ENCODE measurements at regions not wholly inside any gene's neighbourhood (a gene's known extent, or its start where the extent isn't known, plus 50 kb on each side); places are given as distances from the start of the nearest gene placed in this dataset.

DNA sequence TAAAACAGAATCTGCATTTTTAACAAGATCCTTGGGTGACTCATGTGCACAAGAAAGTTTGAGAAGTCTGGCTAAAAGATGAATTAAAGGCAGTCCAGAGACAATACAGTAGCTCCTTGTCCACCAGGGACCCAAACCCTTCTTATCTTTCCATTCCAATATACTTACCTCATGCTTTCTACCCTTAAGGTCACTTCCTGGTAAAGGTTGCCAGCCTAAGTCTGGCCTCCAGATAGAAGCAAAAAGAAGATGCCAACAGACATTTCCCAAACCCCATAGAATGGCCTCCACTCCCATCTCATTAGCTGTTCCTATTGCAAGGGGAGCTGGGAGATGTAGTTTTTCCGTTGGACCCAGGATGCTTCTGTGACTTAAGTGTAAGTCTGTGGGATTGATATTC lies 101.4 kb upstream of the XYLT1 start:
- Mint-ChIP-seq H3K9me3 (ENCODE audit: unreplicated experiment) (peaks cover 18% of the 10 kb centered on the region), H3K36me3 (ENCODE audit: insufficient read depth, unreplicated experiment) (no peaks in the 10 kb centered on the region), H3K27me3 (ENCODE audit: insufficient read depth, unreplicated experiment) (no peaks in the 10 kb centered on the region), H3K27ac (ENCODE audit: low read depth, unreplicated experiment) (no peak overlapping the region), H3K4me3 (ENCODE audit: unreplicated experiment) (no peak overlapping the region), H3K4me1 (ENCODE audit: insufficient read depth, unreplicated experiment) (no peaks in the 10 kb centered on the region)
- no peak for TF ChIP-seq CTCF (IDR thresholded peaks at IDR 0.05; ENCODE audit: unreplicated experiment)
- no TSS peak for BruUV-seq (replicated peaks)
- intact Hi-C loops (cut with micrococcal nuclease): no loop called here
- ChIA-PET CTCF (interaction anchor here (1.0 kb wide), 1 partner anchor 40 kb away, joined by 4 read pairs; no protein-coding TSS in a partner anchor), POLR2A (no interaction called here)
- no peak for DNase-seq (ENCODE audit: unreplicated experiment)

- BruUV-seq (replicated peaks): no TSS peak
- H3K27ac Mint-ChIP-seq (ENCODE audit: low read depth, unreplicated experiment): no peak overlapping the region
- no peaks in the 10 kb centered on the region for H3K36me3 Mint-ChIP-seq (ENCODE audit: insufficient read depth, unreplicated experiment)
- peak; percentile 43 for DNase-seq (ENCODE audit: unreplicated experiment)
- intact Hi-C loops (cut with micrococcal nuclease): no loop called here
- ChIA-PET POLR2A (no interaction called here), CTCF (interaction anchor here (1.0 kb wide), 1 partner anchor 39 kb away, joined by 4 read pairs; no protein-coding TSS in a partner anchor)
- no peak overlapping the region for H3K4me3 Mint-ChIP-seq (ENCODE audit: unreplicated experiment)
- TF ChIP-seq CTCF (IDR thresholded peaks at IDR 0.05; ENCODE audit: unreplicated experiment): no peak
- no peaks in the 10 kb centered on the region for H3K27me3 Mint-ChIP-seq (ENCODE audit: insufficient read depth, unreplicated experiment)
- no peaks in the 10 kb centered on the region for H3K4me1 Mint-ChIP-seq (ENCODE audit: insufficient read depth, unreplicated experiment)
- H3K9me3 Mint-ChIP-seq (ENCODE audit: unreplicated experiment): peaks cover 18% of the 10 kb centered on the region
These were observed 100.8 kb upstream of the XYLT1 start for GRCh38 chr16:17571499-17572093.

GRCh38 chr16:17568239-17568638 lies 97.5 kb upstream of the XYLT1 start:
- POLR2A ChIA-PET: no interaction called here
- no peak overlapping the region for H3K4me3 Mint-ChIP-seq (ENCODE audit: unreplicated experiment)
- H3K27me3 Mint-ChIP-seq (ENCODE audit: insufficient read depth, unreplicated experiment): no peaks in the 10 kb centered on the region
- no peak overlapping the region for H3K27ac Mint-ChIP-seq (ENCODE audit: low read depth, unreplicated experiment)
- CTCF ChIA-PET: no interaction called here
- DNase-seq (ENCODE audit: unreplicated experiment): no peak
- intact Hi-C loops (cut with micrococcal nuclease): no loop called here
- H3K9me3 Mint-ChIP-seq (ENCODE audit: unreplicated experiment): peaks cover 8% of the 10 kb centered on the region
- TF ChIP-seq CTCF (IDR thresholded peaks at IDR 0.05; ENCODE audit: unreplicated experiment): no peak
- no peaks in the 10 kb centered on the region for H3K4me1 Mint-ChIP-seq (ENCODE audit: insufficient read depth, unreplicated experiment)
- BruUV-seq (replicated peaks): no TSS peak
- H3K36me3 Mint-ChIP-seq (ENCODE audit: insufficient read depth, unreplicated experiment): no peaks in the 10 kb centered on the region

DNA sequence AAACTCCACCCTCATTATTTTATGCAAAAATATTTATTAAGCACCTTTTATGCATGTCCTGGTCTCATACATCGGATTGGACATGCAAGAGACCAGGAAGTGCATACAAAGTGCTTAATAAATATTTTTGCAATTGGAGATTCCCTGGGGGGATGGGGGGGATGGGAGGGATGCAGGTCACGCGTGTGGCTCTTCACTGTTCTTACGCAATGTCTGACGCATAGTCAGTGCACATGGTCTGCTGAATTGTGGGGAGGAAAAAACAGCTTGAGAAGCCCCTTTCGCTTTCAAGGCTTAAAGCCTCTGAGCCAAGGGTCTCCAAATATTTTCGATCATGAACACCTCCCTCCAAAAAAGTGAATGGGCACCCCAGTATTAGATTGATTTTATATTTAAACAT lies 96.7 kb upstream of the XYLT1 start:
- no peak for TF ChIP-seq CTCF (IDR thresholded peaks at IDR 0.05; ENCODE audit: unreplicated experiment)
- POLR2A ChIA-PET: no interaction called here
- Mint-ChIP-seq H3K4me1 (ENCODE audit: insufficient read depth, unreplicated experiment) (no peaks in the 10 kb centered on the region), H3K4me3 (ENCODE audit: unreplicated experiment) (no peak overlapping the region), H3K9me3 (ENCODE audit: unreplicated experiment) (peaks cover 8% of the 10 kb centered on the region), H3K27ac (ENCODE audit: low read depth, unreplicated experiment) (no peak overlapping the region), H3K36me3 (ENCODE audit: insufficient read depth, unreplicated experiment) (no peaks in the 10 kb centered on the region), H3K27me3 (ENCODE audit: insufficient read depth, unreplicated experiment) (no peaks in the 10 kb centered on the region)
- CTCF ChIA-PET: no interaction called here
- no TSS peak for BruUV-seq (replicated peaks)
- intact Hi-C loops (cut with micrococcal nuclease): no loop called here
- no peak for DNase-seq (ENCODE audit: unreplicated experiment)

All from MCF 10A (cell line).